Endometrium (tissue), 2 donors: ENCODE measurements at regions not wholly inside any gene's neighbourhood (a gene's known extent, or its start where the extent isn't known, plus 50 kb on each side); places are given as distances from the start of the nearest gene placed in this dataset.

Source experiments
- FAIRE-seq: peaks from 2 replicates; lab custom pipeline; 2012; peaks lifted over from hg19 to GRCh38; lab: Jason Lieb, UNC
- donor health status: control.
- donor health status: control.

GRCh38 chr17:14886200-14886739 lies 378.9 kb downstream of the PMP22 start:
- FAIRE-seq = no peak

- FAIRE-seq = no peak
Observed at GRCh38 chr17:14882131-14882530, 383.0 kb downstream of the PMP22 start.

GRCh38 chr17:14875557-14876412 lies 389.3 kb downstream of the PMP22 start:
- no peak for FAIRE-seq

GRCh38 chr17:14873996-14874395 lies 391.1 kb downstream of the PMP22 start:
- no peak for FAIRE-seq

GRCh38 chr17:14873540-14873939 lies 391.6 kb downstream of the PMP22 start:
- FAIRE-seq = no peak

GRCh38 chr17:14871921-14872320 lies 393.2 kb downstream of the PMP22 start:
- no peak for FAIRE-seq

- no peak for FAIRE-seq
Observed at GRCh38 chr17:14866266-14866665, 398.9 kb downstream of the PMP22 start.

- no peak for FAIRE-seq
Observed at GRCh38 chr17:14864127-14864526, 401.0 kb downstream of the PMP22 start.

GRCh38 chr17:14859542-14859941 lies 405.6 kb downstream of the PMP22 start:
- FAIRE-seq = no peak

- FAIRE-seq = no peak
Observed at GRCh38 chr17:14856176-14856575, 408.9 kb downstream of the PMP22 start.

GRCh38 chr17:14854691-14855090 lies 410.4 kb downstream of the PMP22 start:
- no peak for FAIRE-seq

- no peak for FAIRE-seq
Observed at GRCh38 chr17:14845591-14846281, 419.4 kb downstream of the PMP22 start.

- no peak for FAIRE-seq
Observed at GRCh38 chr17:14843086-14843795, 421.9 kb downstream of the PMP22 start.

GRCh38 chr17:14840616-14841231 lies 424.4 kb downstream of the PMP22 start:
- FAIRE-seq = no peak

GRCh38 chr17:14838567-14838966 lies 426.6 kb downstream of the PMP22 start:
- no peak for FAIRE-seq

- no peak for FAIRE-seq
Observed at GRCh38 chr17:14833201-14833785, 431.8 kb downstream of the PMP22 start.

- FAIRE-seq = no peak
Observed at GRCh38 chr17:14831491-14831890, 433.6 kb downstream of the PMP22 start.

- FAIRE-seq = no peak
Observed at GRCh38 chr17:14827396-14827919, 437.7 kb downstream of the PMP22 start.

- FAIRE-seq = no peak
Observed at GRCh38 chr17:14826358-14826757, 438.8 kb downstream of the PMP22 start.

- no peak for FAIRE-seq
Observed at GRCh38 chr17:14818469-14818868, 446.7 kb downstream of the PMP22 start.

GRCh38 chr17:14815079-14815478 lies 450.0 kb downstream of the PMP22 start:
- no peak for FAIRE-seq
